Endodermal cell (in vitro differentiated cells): ENCODE measurements at regions not wholly inside any gene's neighbourhood (a gene's known extent, or its start where the extent isn't known, plus 50 kb on each side); places are given as distances from the start of the nearest gene placed in this dataset.
"Not testable (repeated sequence)": the region's sequence is repeated elsewhere in the genome, so short reads cannot be mapped to it uniquely, and the experiment has no call there.

Experiments used
- DNase-seq: peaks from one replicate; pipeline ENCODE4 v3.0.0-alpha.2; 2017
- H3K27ac ChIP-seq: 2 replicates; pipeline ENCODE4 v1.5.1; 2013; ENCODE audit warnings: mild to moderate bottlenecking, low read depth, low read length, moderate library complexity
- H3K27me3 ChIP-seq: 2 replicates; pipeline ENCODE4 v1.6.1; 2013; ENCODE audit warnings: mild to moderate bottlenecking, low read length, moderate library complexity; ENCODE audit not compliant: insufficient read depth, control insufficient read depth, poor library complexity, severe bottlenecking
- H3K36me3 ChIP-seq: 2 replicates; pipeline ENCODE4 v1.7.0; 2013; ENCODE audit warnings: mild to moderate bottlenecking, low read length, moderate library complexity; ENCODE audit not compliant: control insufficient read depth, insufficient read depth
- H3K4me1 ChIP-seq: one replicate; pipeline ENCODE4 v1.7.0; 2013; ENCODE audit warnings: low read length; ENCODE audit not compliant: control insufficient read depth, insufficient read depth
- H3K4me3 ChIP-seq: 2 replicates; pipeline ENCODE4 v1.5.1; 2013; ENCODE audit warnings: mild to moderate bottlenecking, low read length, moderate library complexity
- H3K9ac ChIP-seq: 2 replicates; pipeline ENCODE4 v1.6.1; 2013; ENCODE audit warnings: mild to moderate bottlenecking, low read length, moderate library complexity; ENCODE audit not compliant: poor library complexity, severe bottlenecking; ENCODE audit errors: extremely low read depth
- H3K9me3 ChIP-seq: 2 replicates; pipeline ENCODE4 v1.6.1; 2013; ENCODE audit warnings: mild to moderate bottlenecking, low read length, moderate library complexity; ENCODE audit not compliant: control insufficient read depth
- H3K27ac Mint-ChIP-seq: 2 replicates; pipeline ENCODE4 v1.8.0; 2020; ENCODE audit warnings: mixed read lengths
- H3K27me3 Mint-ChIP-seq: 2 replicates; pipeline ENCODE4 v1.8.0; 2021; ENCODE audit warnings: mild to moderate bottlenecking, mixed read lengths; ENCODE audit not compliant: insufficient read depth
- H3K36me3 Mint-ChIP-seq: 2 replicates; pipeline ENCODE4 v1.8.0; 2020; ENCODE audit warnings: low read depth, mixed read lengths
- H3K4me1 Mint-ChIP-seq: 2 replicates; pipeline ENCODE4 v1.8.0; 2020; ENCODE audit warnings: mixed read lengths
- H3K4me3 Mint-ChIP-seq: 2 replicates; pipeline ENCODE4 v1.8.0; 2020; ENCODE audit warnings: mild to moderate bottlenecking, moderate library complexity, mixed read lengths
- H3K9me3 Mint-ChIP-seq: 2 replicates; pipeline ENCODE4 v1.8.0; 2020; ENCODE audit warnings: mild to moderate bottlenecking, mixed read lengths
- WGBS, 2 experiments: methylation state at CpG; one replicate each; pipeline versions ENCODE4 v1.1.5 to v1.1.7; 2013; ENCODE audit warnings: missing lambda C conversion rate in 2 of 2, mixed read lengths in 1 of 2; ENCODE audit not compliant: insufficient coverage in 1 of 2, insufficient read length in 1 of 2; 5-methylcytosine and 5-hydroxymethylcytosine counted together
- TF ChIP-seq, protein P1 (sequence below): fragments of 200-600 bp; sonication (generic); conservative IDR thresholded peaks from 2 replicates; pipeline ENCODE4 v1.5.0; 2021; ENCODE audit warnings: antibody characterized with exemption, mild to moderate bottlenecking

DNA sequence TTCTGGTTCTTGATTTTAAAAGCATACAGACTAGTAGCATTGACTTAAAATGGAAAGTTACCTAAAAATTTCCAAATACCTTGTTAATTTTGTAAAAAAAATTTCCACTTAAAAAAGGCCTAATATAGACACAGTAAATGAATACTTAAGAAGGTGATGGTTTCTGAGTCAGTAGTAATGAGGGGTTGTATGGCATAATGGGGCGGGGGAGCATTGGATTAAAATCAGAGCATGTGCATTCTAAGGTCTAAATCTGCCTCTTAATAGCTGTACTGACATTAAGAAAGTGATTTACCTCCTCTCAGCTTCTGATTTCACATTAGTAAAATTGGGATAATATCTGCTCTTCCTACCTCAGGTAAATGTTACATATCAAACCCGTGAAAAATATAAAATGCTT, 446.5 kb downstream of the AASDHPPT start:
- Histone ChIP-seq H3K9me3 (no peaks in the 10 kb centered on the region), H3K9ac (no peak overlapping the region), H3K4me3 (no peak overlapping the region), H3K27ac (no peak overlapping the region), H3K36me3 (no peaks in the 10 kb centered on the region), H3K27me3 (no peaks in the 10 kb centered on the region), H3K4me1 (no peaks in the 10 kb centered on the region)
- Mint-ChIP-seq H3K4me3 (no peak overlapping the region), H3K4me1 (no peaks in the 10 kb centered on the region), H3K27ac (no peak overlapping the region), H3K36me3 (no peaks in the 10 kb centered on the region), H3K27me3 (no peaks in the 10 kb centered on the region), H3K9me3 (no peaks in the 10 kb centered on the region)
- WGBS, 2 experiments, result 94 to 100% methylated on average over 1 of the region's 2 CpGs
- TF ChIP-seq, protein P1, sequence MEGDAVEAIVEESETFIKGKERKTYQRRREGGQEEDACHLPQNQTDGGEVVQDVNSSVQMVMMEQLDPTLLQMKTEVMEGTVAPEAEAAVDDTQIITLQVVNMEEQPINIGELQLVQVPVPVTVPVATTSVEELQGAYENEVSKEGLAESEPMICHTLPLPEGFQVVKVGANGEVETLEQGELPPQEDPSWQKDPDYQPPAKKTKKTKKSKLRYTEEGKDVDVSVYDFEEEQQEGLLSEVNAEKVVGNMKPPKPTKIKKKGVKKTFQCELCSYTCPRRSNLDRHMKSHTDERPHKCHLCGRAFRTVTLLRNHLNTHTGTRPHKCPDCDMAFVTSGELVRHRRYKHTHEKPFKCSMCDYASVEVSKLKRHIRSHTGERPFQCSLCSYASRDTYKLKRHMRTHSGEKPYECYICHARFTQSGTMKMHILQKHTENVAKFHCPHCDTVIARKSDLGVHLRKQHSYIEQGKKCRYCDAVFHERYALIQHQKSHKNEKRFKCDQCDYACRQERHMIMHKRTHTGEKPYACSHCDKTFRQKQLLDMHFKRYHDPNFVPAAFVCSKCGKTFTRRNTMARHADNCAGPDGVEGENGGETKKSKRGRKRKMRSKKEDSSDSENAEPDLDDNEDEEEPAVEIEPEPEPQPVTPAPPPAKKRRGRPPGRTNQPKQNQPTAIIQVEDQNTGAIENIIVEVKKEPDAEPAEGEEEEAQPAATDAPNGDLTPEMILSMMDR, result no peak
- DNase-seq, result no peak

DNA sequence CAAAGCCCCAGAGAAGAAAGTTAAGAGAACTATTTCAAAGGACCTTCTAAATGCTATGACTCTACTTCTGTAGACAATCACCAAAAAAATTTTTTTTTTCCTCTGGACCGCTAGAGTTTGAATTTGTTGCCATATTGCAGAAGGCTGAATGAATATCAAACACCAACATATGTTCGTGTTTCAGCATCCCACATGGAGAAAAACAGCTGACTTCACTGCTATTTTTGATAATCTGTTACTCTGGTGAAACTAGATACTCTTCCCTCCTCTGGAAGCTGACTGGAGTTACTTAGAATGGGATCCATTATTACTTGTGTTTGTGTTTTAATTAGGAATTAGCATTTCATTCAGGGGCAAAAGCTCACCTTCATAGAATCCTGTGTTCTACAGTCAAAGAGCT, 447.0 kb downstream of the AASDHPPT start:
- Histone ChIP-seq H3K27ac (no peak overlapping the region), H3K9me3 (no peaks in the 10 kb centered on the region), H3K4me3 (no peak overlapping the region), H3K36me3 (no peaks in the 10 kb centered on the region), H3K9ac (no peak overlapping the region), H3K4me1 (no peaks in the 10 kb centered on the region), H3K27me3 (no peaks in the 10 kb centered on the region)
- no peak overlapping the region for H3K4me3 Mint-ChIP-seq
- TF ChIP-seq, protein P1, result no peak
- no peaks in the 10 kb centered on the region for H3K27me3 Mint-ChIP-seq
- H3K36me3 Mint-ChIP-seq, result no peaks in the 10 kb centered on the region
- no peak for DNase-seq
- no peaks in the 10 kb centered on the region for H3K9me3 Mint-ChIP-seq
- H3K27ac Mint-ChIP-seq, result no peak overlapping the region
- 90 to 100% methylated on average over 2 of the region's 2 CpGs for WGBS, 2 experiments
- H3K4me1 Mint-ChIP-seq, result no peaks in the 10 kb centered on the region

DNA sequence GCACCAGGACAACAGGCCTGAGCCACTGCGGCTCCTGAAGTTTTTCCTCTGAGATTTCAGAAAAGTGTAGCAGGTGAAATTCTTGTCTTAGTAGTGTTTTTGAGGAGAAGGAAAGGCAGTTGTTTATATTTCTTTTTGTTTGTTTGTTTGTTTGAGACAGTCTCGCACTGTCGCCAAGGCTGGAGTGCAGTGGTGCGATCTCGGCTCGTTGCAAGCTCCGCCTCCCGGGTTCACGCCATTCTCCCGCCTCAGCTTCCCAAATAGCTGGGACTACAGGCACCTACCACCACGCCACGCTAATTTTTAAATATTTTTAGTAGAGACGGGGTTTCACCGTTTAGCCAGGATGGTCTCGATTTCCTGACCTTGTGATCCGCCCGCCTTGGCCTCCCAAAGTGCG, 454.2 kb downstream of the AASDHPPT start:
- H3K27me3 ChIP-seq, H3K27ac ChIP-seq, H3K27me3 Mint-ChIP-seq, H3K9me3 ChIP-seq, H3K4me3 ChIP-seq, DNase-seq, H3K9me3 Mint-ChIP-seq, H3K4me3 Mint-ChIP-seq, H3K27ac Mint-ChIP-seq, H3K4me1 Mint-ChIP-seq, H3K4me1 ChIP-seq, H3K9ac ChIP-seq, H3K36me3 Mint-ChIP-seq, H3K36me3 ChIP-seq: not testable (repeated sequence)
- 90 to 96% methylated on average over 15 to 18 of the region's 18 CpGs for WGBS, 2 experiments

DNA sequence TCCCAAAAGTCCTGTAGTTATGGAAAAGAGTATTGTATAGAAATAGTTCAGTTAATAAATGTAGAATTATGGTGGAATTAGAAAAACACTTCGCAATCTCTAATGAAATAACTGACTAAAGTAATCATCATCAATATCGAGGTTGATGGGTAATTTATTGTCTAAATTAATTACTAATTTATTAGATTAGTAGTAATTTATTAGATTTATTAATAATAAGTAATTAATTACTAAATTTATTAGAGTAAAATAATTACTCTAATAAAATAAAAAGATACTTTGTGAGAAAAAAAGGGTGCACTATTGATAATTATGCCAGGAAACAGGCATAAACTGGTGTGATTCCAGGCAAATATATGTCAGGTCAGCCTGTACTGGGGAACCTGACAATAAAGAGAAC, 455.6 kb downstream of the AASDHPPT start:
- no peak overlapping the region for H3K4me3 Mint-ChIP-seq
- Histone ChIP-seq H3K9me3 (no peaks in the 10 kb centered on the region), H3K9ac (no peak overlapping the region), H3K36me3 (no peaks in the 10 kb centered on the region), H3K4me3 (no peak overlapping the region), H3K27me3 (no peaks in the 10 kb centered on the region), H3K4me1 (no peaks in the 10 kb centered on the region), H3K27ac (no peak overlapping the region)
- H3K27ac Mint-ChIP-seq, result no peak overlapping the region
- H3K4me1 Mint-ChIP-seq, result no peaks in the 10 kb centered on the region
- H3K27me3 Mint-ChIP-seq, result no peaks in the 10 kb centered on the region
- no peaks in the 10 kb centered on the region for H3K36me3 Mint-ChIP-seq
- DNase-seq, result no peak
- H3K9me3 Mint-ChIP-seq, result no peaks in the 10 kb centered on the region
- WGBS, 2 experiments, result no CpG with 5 or more reads among the region's 2 CpGs
- TF ChIP-seq, protein P1, result no peak
